SW480 (cell line): ENCODE measurements at regions not wholly inside any gene's neighbourhood (a gene's known extent, or its start where the extent isn't known, plus 50 kb on each side); places are given as distances from the start of the nearest gene placed in this dataset.
"Not testable (repeated sequence)": the region's sequence is repeated elsewhere in the genome, so short reads cannot be mapped to it uniquely, and the experiment has no call there.

Experiments used
- DNase-seq: peaks from one replicate; pipeline ENCODE4 v3.0.0-alpha.2; 2016; ENCODE audit warnings: low spot score

- no peak for DNase-seq
Observed at GRCh38 chr9:107569174-107569573, 79.6 kb upstream of the KLF4 start.

GRCh38 chr9:107568406-107568805, 78.8 kb upstream of the KLF4 start:
- DNase-seq: not testable (repeated sequence)

GRCh38 chr9:107567462-107567861, 77.9 kb upstream of the KLF4 start:
- no peak for DNase-seq

GRCh38 chr9:107566611-107567061, 77.1 kb upstream of the KLF4 start:
- no peak for DNase-seq

- DNase-seq: no peak
Observed at GRCh38 chr9:107562798-107563197, 73.2 kb upstream of the KLF4 start.

- DNase-seq: no peak
Observed at GRCh38 chr9:107559494-107560086, 70.0 kb upstream of the KLF4 start.

GRCh38 chr9:107557236-107557990, 67.8 kb upstream of the KLF4 start:
- DNase-seq: peak; percentile 17

- DNase-seq: no peak
Observed at GRCh38 chr9:107554636-107555035, 65.1 kb upstream of the KLF4 start.

- peak; percentile 77 for DNase-seq
Observed at GRCh38 chr9:107548298-107549142, 59.0 kb upstream of the KLF4 start.

- DNase-seq: no peak
Observed at GRCh38 chr9:107547772-107548297, 58.3 kb upstream of the KLF4 start.

GRCh38 chr9:107547303-107547702, 57.7 kb upstream of the KLF4 start:
- DNase-seq: no peak

GRCh38 chr9:107546859-107547258, 57.3 kb upstream of the KLF4 start:
- DNase-seq: no peak

GRCh38 chr9:107545036-107545435, 55.5 kb upstream of the KLF4 start:
- DNase-seq: no peak

- no peak for DNase-seq
Observed at GRCh38 chr9:107542411-107543157, 53.0 kb upstream of the KLF4 start.

- DNase-seq: no peak
Observed at GRCh38 chr9:107541523-107541922, 52.0 kb upstream of the KLF4 start.

GRCh38 chr9:107540164-107540561, 50.6 kb upstream of the KLF4 start:
- no peak for DNase-seq

GRCh38 chr9:107539427-107540163, 50.0 kb upstream of the KLF4 start:
- no peak for DNase-seq
